Testis (tissue), 2 donors: ENCODE measurements at regions not wholly inside any gene's neighbourhood (a gene's known extent, or its start where the extent isn't known, plus 50 kb on each side); places are given as distances from the start of the nearest gene placed in this dataset.

Experiments used
- POLR2A ChIP-seq: fragments of 450-650 bp; IDR thresholded peaks from one replicate; pipeline ENCODE4 v1.6.1; 2017; ENCODE audit warnings: antibody characterized with exemption, mild to moderate bottlenecking, moderate library complexity
- TF ChIP-seq, protein P1 (sequence below), 3 experiments: fragments of 450-650 bp in 2 of 3; fragments of 200-600 bp in 1 of 3; sonication (generic) in 1 of 3; IDR thresholded peaks; one replicate each; pipeline ENCODE4 v1.5.1; 2016 to 2019; ENCODE audit warnings: antibody characterized with exemption in 3 of 3, mild to moderate bottlenecking in 2 of 3, moderate library complexity in 1 of 3

GRCh38 chr1:58361134-58361533 is 185.4 kb downstream of the OMA1 start:
- TF ChIP-seq, protein P1, sequence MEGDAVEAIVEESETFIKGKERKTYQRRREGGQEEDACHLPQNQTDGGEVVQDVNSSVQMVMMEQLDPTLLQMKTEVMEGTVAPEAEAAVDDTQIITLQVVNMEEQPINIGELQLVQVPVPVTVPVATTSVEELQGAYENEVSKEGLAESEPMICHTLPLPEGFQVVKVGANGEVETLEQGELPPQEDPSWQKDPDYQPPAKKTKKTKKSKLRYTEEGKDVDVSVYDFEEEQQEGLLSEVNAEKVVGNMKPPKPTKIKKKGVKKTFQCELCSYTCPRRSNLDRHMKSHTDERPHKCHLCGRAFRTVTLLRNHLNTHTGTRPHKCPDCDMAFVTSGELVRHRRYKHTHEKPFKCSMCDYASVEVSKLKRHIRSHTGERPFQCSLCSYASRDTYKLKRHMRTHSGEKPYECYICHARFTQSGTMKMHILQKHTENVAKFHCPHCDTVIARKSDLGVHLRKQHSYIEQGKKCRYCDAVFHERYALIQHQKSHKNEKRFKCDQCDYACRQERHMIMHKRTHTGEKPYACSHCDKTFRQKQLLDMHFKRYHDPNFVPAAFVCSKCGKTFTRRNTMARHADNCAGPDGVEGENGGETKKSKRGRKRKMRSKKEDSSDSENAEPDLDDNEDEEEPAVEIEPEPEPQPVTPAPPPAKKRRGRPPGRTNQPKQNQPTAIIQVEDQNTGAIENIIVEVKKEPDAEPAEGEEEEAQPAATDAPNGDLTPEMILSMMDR (IDR thresholded peaks at IDR 0.05) = no peak
- no peak for TF ChIP-seq POLR2A
